ENCODE measurements at regions not wholly inside any gene's neighbourhood (a gene's known extent, or its start where the extent isn't known, plus 50 kb on each side); places are given as distances from the start of the nearest gene placed in this dataset.

- Histone ChIP-seq H3K4me2 (ENCODE audit: low read depth, low read length) (no peak overlapping the region), H2AFZ (ENCODE audit: low read length) (no peak overlapping the region), H3K9ac (ENCODE audit: insufficient read depth, low read depth, low read length) (no peak overlapping the region), H3K9me3 (ENCODE audit: low read length) (no peaks in the 10 kb centered on the region), H3K4me1 (ENCODE audit: insufficient read depth, low read length) (peaks cover 7% of the 10 kb centered on the region; the same call in 1 of the 2 replicates), H3K36me3 (replicated peaks in 1 of 2; ENCODE audit: control insufficient read depth in 1 of 2, insufficient read depth in 2 of 2, low read length in 2 of 2) (no peaks in the 10 kb centered on the region), H3K27me3 (ENCODE audit: control insufficient read depth in 1 of 2, insufficient read depth in 2 of 2, low read length in 2 of 2) (peaks cover 1 to 8% of the 10 kb centered on the region in 2 experiments; a peak in 4 of 5 replicates), H3K4me3 (replicated peaks in 1 of 3; ENCODE audit: insufficient read depth in 1 of 3, low read depth in 2 of 3, low read length in 3 of 3) (no peak overlapping the region), H3K79me2 (ENCODE audit: insufficient read depth, low read length) (no peaks in the 10 kb centered on the region), H3K27ac (ENCODE audit: extremely low read length, insufficient read depth, low read length) (no peak overlapping the region), H4K20me1 (ENCODE audit: insufficient read depth, low read length) (no peaks in the 10 kb centered on the region)
- ChIA-PET POLR2A (no interaction called here), CTCF (ENCODE audit: low intra/inter-chr PET ratio, low total read pairs) (no interaction called here)
- intact Hi-C loops (cut with micrococcal nuclease; ENCODE audit: unreplicated experiment) (no loop called here), in situ Hi-C loops (cut with HindIII; ENCODE audit: extremely low pct_ligation_motif_present, low pct_unique_long_range_greater_than_20kb) (no loop called here)
- TF ChIP-seq RFXANK (CRISPR knock-in tag; IDR thresholded peaks at IDR 0.05) (no peak), PAF1 (CRISPR knock-in tag; IDR thresholded peaks at IDR 0.05) (no peak), GMEB1 (CRISPR knock-in tag; IDR thresholded peaks at IDR 0.05; ENCODE audit: borderline replicate concordance) (no peak), ZNF362 (CRISPR knock-in tag; IDR thresholded peaks at IDR 0.05; ENCODE audit: borderline replicate concordance) (no peak), NFATC3 (CRISPR knock-in tag; IDR thresholded peaks at IDR 0.05) (no peak), ZNF3 (CRISPR knock-in tag; IDR thresholded peaks at IDR 0.05) (no peak), ZNF333 (CRISPR knock-in tag; IDR thresholded peaks at IDR 0.05; ENCODE audit: borderline replicate concordance) (no peak), ZNF484 (CRISPR knock-in tag; IDR thresholded peaks at IDR 0.05; ENCODE audit: borderline replicate concordance, low read depth) (no peak), PLSCR1 (CRISPR knock-in tag; IDR thresholded peaks at IDR 0.05; ENCODE audit: borderline replicate concordance) (no peak), CAMTA2 (CRISPR knock-in tag; IDR thresholded peaks at IDR 0.05; ENCODE audit: borderline replicate concordance) (no peak), ZBTB34 (CRISPR knock-in tag; IDR thresholded peaks at IDR 0.05) (no peak)
- DNase-seq (ENCODE audit: low spot score) (no peak), ATAC-seq (no peak), FAIRE-seq (no peak)
- no TSS peak for BruUV-seq (replicated peaks)
- WGBS (ENCODE audit: low lambda C conversion rate), result 25% methylated on average over 7 of the region's 7 CpGs
These were observed 51.6 kb upstream of the MRPS22 start for GRCh38 chr3:139292192-139292591.
